ENCODE measurements at regions not wholly inside any gene's neighbourhood (a gene's known extent, or its start where the extent isn't known, plus 50 kb on each side); places are given as distances from the start of the nearest gene placed in this dataset.

- DNase-seq (ENCODE audit: low read depth in 2 of 2) = no peak
- Histone ChIP-seq H3K9me3 (ENCODE audit: control insufficient read depth, insufficient read depth, low read depth, low read length) (no peaks in the 10 kb centered on the region), H3K79me2 (ENCODE audit: control insufficient read depth, insufficient read depth, low read length) (no peaks in the 10 kb centered on the region), H3K27me3 (ENCODE audit: control insufficient read depth, insufficient read depth, low read length) (no peaks in the 10 kb centered on the region), H3K27ac (ENCODE audit: insufficient read depth, low read length) (no peak overlapping the region), H3K4me3 (replicated peaks in 1 of 4; ENCODE audit: control extremely low read depth in 1 of 4, insufficient read depth in 1 of 4, low read depth in 3 of 4, low read length in 4 of 4) (no peak overlapping the region), H3K4me1 (ENCODE audit: control insufficient read depth, extremely low read depth, insufficient read depth, low read length) (no peaks in the 10 kb centered on the region), H3K36me3 (ENCODE audit: control insufficient read depth, insufficient read depth, low read length) (no peaks in the 10 kb centered on the region), H3K4me2 (ENCODE audit: extremely low read depth, insufficient read depth, low read length) (no peak overlapping the region), H4K20me1 (ENCODE audit: control insufficient read depth, extremely low read depth, insufficient read depth, low read length) (no peaks in the 10 kb centered on the region), H3K9ac (ENCODE audit: insufficient read depth, low read length) (no peak overlapping the region), H2AFZ (ENCODE audit: low read length) (no peak overlapping the region)
- TF ChIP-seq, protein P1, sequence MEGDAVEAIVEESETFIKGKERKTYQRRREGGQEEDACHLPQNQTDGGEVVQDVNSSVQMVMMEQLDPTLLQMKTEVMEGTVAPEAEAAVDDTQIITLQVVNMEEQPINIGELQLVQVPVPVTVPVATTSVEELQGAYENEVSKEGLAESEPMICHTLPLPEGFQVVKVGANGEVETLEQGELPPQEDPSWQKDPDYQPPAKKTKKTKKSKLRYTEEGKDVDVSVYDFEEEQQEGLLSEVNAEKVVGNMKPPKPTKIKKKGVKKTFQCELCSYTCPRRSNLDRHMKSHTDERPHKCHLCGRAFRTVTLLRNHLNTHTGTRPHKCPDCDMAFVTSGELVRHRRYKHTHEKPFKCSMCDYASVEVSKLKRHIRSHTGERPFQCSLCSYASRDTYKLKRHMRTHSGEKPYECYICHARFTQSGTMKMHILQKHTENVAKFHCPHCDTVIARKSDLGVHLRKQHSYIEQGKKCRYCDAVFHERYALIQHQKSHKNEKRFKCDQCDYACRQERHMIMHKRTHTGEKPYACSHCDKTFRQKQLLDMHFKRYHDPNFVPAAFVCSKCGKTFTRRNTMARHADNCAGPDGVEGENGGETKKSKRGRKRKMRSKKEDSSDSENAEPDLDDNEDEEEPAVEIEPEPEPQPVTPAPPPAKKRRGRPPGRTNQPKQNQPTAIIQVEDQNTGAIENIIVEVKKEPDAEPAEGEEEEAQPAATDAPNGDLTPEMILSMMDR (conservative IDR thresholded peaks at IDR 0.05 in 1 of 2, IDR thresholded peaks at IDR 0.05 in 1 of 2; ENCODE audit: low read depth in 1 of 2, low read length in 2 of 2) = no peak
These were observed 355.1 kb downstream of the AJAP1 start for GRCh38 chr1:5009376-5010065.

GRCh38 chr1:5005171-5005570 is 350.8 kb downstream of the AJAP1 start:
- Histone ChIP-seq H4K20me1 (ENCODE audit: control insufficient read depth, extremely low read depth, insufficient read depth, low read length) (no peaks in the 10 kb centered on the region), H3K27me3 (ENCODE audit: control insufficient read depth, insufficient read depth, low read length) (no peaks in the 10 kb centered on the region), H3K4me1 (ENCODE audit: control insufficient read depth, extremely low read depth, insufficient read depth, low read length) (no peaks in the 10 kb centered on the region), H3K4me3 (replicated peaks in 1 of 4; ENCODE audit: control extremely low read depth in 1 of 4, insufficient read depth in 1 of 4, low read depth in 3 of 4, low read length in 4 of 4) (no peak overlapping the region), H3K79me2 (ENCODE audit: control insufficient read depth, insufficient read depth, low read length) (no peaks in the 10 kb centered on the region), H3K27ac (ENCODE audit: insufficient read depth, low read length) (no peak overlapping the region), H2AFZ (ENCODE audit: low read length) (no peak overlapping the region), H3K4me2 (ENCODE audit: extremely low read depth, insufficient read depth, low read length) (no peak overlapping the region), H3K36me3 (ENCODE audit: control insufficient read depth, insufficient read depth, low read length) (no peaks in the 10 kb centered on the region), H3K9ac (ENCODE audit: insufficient read depth, low read length) (no peak overlapping the region), H3K9me3 (ENCODE audit: control insufficient read depth, insufficient read depth, low read depth, low read length) (no peaks in the 10 kb centered on the region)
- no peak for TF ChIP-seq EZH2 (IDR thresholded peaks at IDR 0.05; ENCODE audit: low read length, missing control alignments)
- TF ChIP-seq, protein P1 (conservative IDR thresholded peaks at IDR 0.05 in 1 of 2, IDR thresholded peaks at IDR 0.05 in 1 of 2; ENCODE audit: low read depth in 1 of 2, low read length in 2 of 2) = no peak
- DNase-seq (ENCODE audit: low read depth in 2 of 2) = no peak

DNA sequence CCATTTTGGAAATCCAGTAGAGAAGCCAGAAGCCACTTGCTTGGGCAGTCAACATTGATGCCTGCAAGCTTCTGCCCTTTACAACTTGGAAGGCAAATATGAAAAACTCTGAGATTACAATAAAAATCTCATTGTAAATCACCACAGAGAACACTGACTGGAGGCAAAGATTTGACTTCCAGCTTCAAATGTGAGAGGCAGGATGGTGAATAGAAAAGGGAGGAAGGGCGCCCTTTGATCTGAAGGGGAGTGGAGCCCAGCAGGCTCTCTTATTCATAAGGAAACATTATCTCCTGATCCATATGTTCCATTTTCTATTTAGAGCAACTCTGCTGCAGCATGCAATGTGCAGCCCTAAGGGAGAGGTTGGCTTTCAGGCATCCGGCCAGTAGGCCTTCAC is 348.3 kb downstream of the AJAP1 start:
- Histone ChIP-seq H3K4me3 (replicated peaks in 1 of 4; ENCODE audit: control extremely low read depth in 1 of 4, insufficient read depth in 1 of 4, low read depth in 3 of 4, low read length in 4 of 4) (no peak overlapping the region), H3K27ac (ENCODE audit: insufficient read depth, low read length) (no peak overlapping the region), H3K4me1 (ENCODE audit: control insufficient read depth, extremely low read depth, insufficient read depth, low read length) (no peaks in the 10 kb centered on the region), H3K4me2 (ENCODE audit: extremely low read depth, insufficient read depth, low read length) (no peak overlapping the region), H3K27me3 (ENCODE audit: control insufficient read depth, insufficient read depth, low read length) (no peaks in the 10 kb centered on the region), H3K79me2 (ENCODE audit: control insufficient read depth, insufficient read depth, low read length) (no peaks in the 10 kb centered on the region), H3K36me3 (ENCODE audit: control insufficient read depth, insufficient read depth, low read length) (no peaks in the 10 kb centered on the region), H3K9ac (ENCODE audit: insufficient read depth, low read length) (no peak overlapping the region), H4K20me1 (ENCODE audit: control insufficient read depth, extremely low read depth, insufficient read depth, low read length) (no peaks in the 10 kb centered on the region), H3K9me3 (ENCODE audit: control insufficient read depth, insufficient read depth, low read depth, low read length) (no peaks in the 10 kb centered on the region), H2AFZ (ENCODE audit: low read length) (no peak overlapping the region)
- no peak for DNase-seq (ENCODE audit: low read depth in 2 of 2)
- no peak for TF ChIP-seq EZH2 (IDR thresholded peaks at IDR 0.05; ENCODE audit: low read length, missing control alignments)
- TF ChIP-seq, protein P1 (conservative IDR thresholded peaks at IDR 0.05 in 1 of 2, IDR thresholded peaks at IDR 0.05 in 1 of 2; ENCODE audit: low read depth in 1 of 2, low read length in 2 of 2) = no peak

Data from fibroblast of lung (primary cell).